ENCODE measurements at regions not wholly inside any gene's neighbourhood (a gene's known extent, or its start where the extent isn't known, plus 50 kb on each side); places are given as distances from the start of the nearest gene placed in this dataset.

DNA sequence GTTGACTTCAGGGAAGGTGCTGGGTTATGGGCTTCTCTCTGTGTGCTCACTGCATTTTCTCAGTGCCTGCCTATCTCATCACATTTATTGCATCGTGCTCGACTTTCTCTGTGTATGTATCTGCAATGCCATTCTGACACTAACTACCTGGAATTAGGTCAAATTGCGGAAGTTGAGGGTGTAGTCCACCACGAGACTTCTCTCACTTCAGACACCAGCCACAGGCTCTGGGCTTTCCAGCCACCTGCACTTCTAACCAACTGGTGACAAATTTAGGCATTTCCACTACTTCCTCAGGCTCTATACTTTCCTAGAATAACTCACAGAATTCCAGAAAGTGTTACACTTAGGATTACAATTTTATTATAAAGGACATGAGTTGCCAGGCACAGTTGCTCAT, 188.6 kb upstream of the ZNF608 start:
- 69% methylated on average over 4 of the region's 4 CpGs for WGBS
- TF ChIP-seq POLR2A (IDR thresholded peaks at IDR 0.05; ENCODE audit: low read depth): no peak
- no peak for TF ChIP-seq POLR2AphosphoS5 (IDR thresholded peaks at IDR 0.05)
- TF ChIP-seq EP300 (IDR thresholded peaks at IDR 0.05): no peak
- TF ChIP-seq CTCF (IDR thresholded peaks at IDR 0.05): no peak
- H3K27me3 ChIP-seq: no peaks in the 10 kb centered on the region
- H3K9me3 ChIP-seq: no peaks in the 10 kb centered on the region
- no peak overlapping the region for H3K27ac ChIP-seq (replicated peaks in 1 of 4)
- no peaks in the 10 kb centered on the region for H3K36me3 ChIP-seq
- no peak overlapping the region for H3K4me3 ChIP-seq
- intact Hi-C loops (cut with DNase I): no loop called here
- no peak for DNase-seq (ENCODE audit: extremely low spot score)
- peaks cover 0 to 29% (median 20%) of the 10 kb centered on the region in 4 donors for H3K4me1 ChIP-seq

- Histone ChIP-seq H3K27ac (replicated peaks in 1 of 4) (no peak overlapping the region), H3K36me3 (no peaks in the 10 kb centered on the region), H3K4me3 (no peak overlapping the region), H3K4me1 (peaks cover 0 to 29% (median 20%) of the 10 kb centered on the region in 4 donors), H3K9me3 (no peaks in the 10 kb centered on the region), H3K27me3 (no peaks in the 10 kb centered on the region)
- no peak for DNase-seq (ENCODE audit: extremely low spot score)
- TF ChIP-seq EP300 (IDR thresholded peaks at IDR 0.05): no peak
- TF ChIP-seq POLR2AphosphoS5 (IDR thresholded peaks at IDR 0.05): no peak
- TF ChIP-seq CTCF (IDR thresholded peaks at IDR 0.05): no peak
- TF ChIP-seq POLR2A (IDR thresholded peaks at IDR 0.05; ENCODE audit: low read depth): no peak
- intact Hi-C loops (cut with DNase I): no loop called here
- 86% methylated on average over 4 of the region's 4 CpGs for WGBS
These were observed 190.1 kb upstream of the ZNF608 start for GRCh38 chr5:124936626-124936933.

- Histone ChIP-seq H3K9me3 (no peaks in the 10 kb centered on the region), H3K4me3 (no peak overlapping the region), H3K4me1 (no peaks in the 10 kb centered on the region), H3K27me3 (no peaks in the 10 kb centered on the region), H3K36me3 (no peaks in the 10 kb centered on the region), H3K27ac (replicated peaks in 1 of 4) (no peak overlapping the region)
- intact Hi-C loops (cut with DNase I): no loop called here
- 79% methylated on average over 10 of the region's 10 CpGs for WGBS
- TF ChIP-seq POLR2AphosphoS5 (IDR thresholded peaks at IDR 0.05): no peak
- DNase-seq (ENCODE audit: extremely low spot score): no peak
These were observed 194.9 kb upstream of the ZNF608 start for GRCh38 chr5:124941051-124942049.

GRCh38 chr5:124948062-124948753, 201.8 kb upstream of the ZNF608 start:
- Histone ChIP-seq H3K9me3 (no peaks in the 10 kb centered on the region), H3K36me3 (no peaks in the 10 kb centered on the region), H3K27me3 (no peaks in the 10 kb centered on the region), H3K27ac (replicated peaks in 1 of 4) (no peak overlapping the region), H3K4me3 (no peak overlapping the region), H3K4me1 (peaks cover 0 to 32% (median 11%) of the 10 kb centered on the region in 4 donors)
- WGBS: 62% methylated on average over 9 of the region's 9 CpGs
- DNase-seq (ENCODE audit: extremely low spot score): peak; percentile 72
- intact Hi-C loops (cut with DNase I): no loop called here
- TF ChIP-seq EP300 (IDR thresholded peaks at IDR 0.05) (no peak), CTCF (IDR thresholded peaks at IDR 0.05) (no peak), POLR2AphosphoS5 (IDR thresholded peaks at IDR 0.05) (no peak), POLR2A (IDR thresholded peaks at IDR 0.05; ENCODE audit: low read depth) (no peak)

GRCh38 chr5:124948754-124949275, 202.4 kb upstream of the ZNF608 start:
- intact Hi-C loops (cut with DNase I): no loop called here
- no peak for DNase-seq (ENCODE audit: extremely low spot score)
- WGBS: 77% methylated on average over 4 of the region's 4 CpGs

More at GRCh38 chr5:124948754-124949275, 202.4 kb upstream of the ZNF608 start:
- no peaks in the 10 kb centered on the region for H3K27me3 ChIP-seq
- no peaks in the 10 kb centered on the region for H3K36me3 ChIP-seq
- H3K9me3 ChIP-seq: no peaks in the 10 kb centered on the region
- H3K27ac ChIP-seq (replicated peaks in 1 of 4): peak overlapping the region in 1 of 4 donors; percentile 7
- no peak overlapping the region for H3K4me3 ChIP-seq
- peaks cover 0 to 35% (median 14%) of the 10 kb centered on the region in 4 donors for H3K4me1 ChIP-seq
- TF ChIP-seq CTCF (IDR thresholded peaks at IDR 0.05): no peak
- TF ChIP-seq POLR2A (IDR thresholded peaks at IDR 0.05; ENCODE audit: low read depth): no peak
- no peak for TF ChIP-seq POLR2AphosphoS5 (IDR thresholded peaks at IDR 0.05)
- TF ChIP-seq EP300 (IDR thresholded peaks at IDR 0.05): no peak

All from esophagus muscularis mucosa (tissue), 4 donors.